DND-41 (cell line): ENCODE measurements at regions not wholly inside any gene's neighbourhood (a gene's known extent, or its start where the extent isn't known, plus 50 kb on each side); places are given as distances from the start of the nearest gene placed in this dataset.

ENCODE experiments used
- ATAC-seq: fragments of 200-7000 bp; cut with Tn5 transposase; 3 replicates; pipeline ENCODE4 v1.9.1; 2021; ENCODE audit warnings: low read depth; ENCODE audit not compliant: insufficient read depth
- DNase-seq: peaks from one replicate; pipeline ENCODE4 v3.0.0-alpha.2; 2020
- H2AFZ ChIP-seq: 2 replicates; pipeline ENCODE4 v1.6.0; 2012; ENCODE audit warnings: low read depth, low read length
- H3K27ac ChIP-seq: 2 replicates; pipeline ENCODE4 v1.5.1; 2012; ENCODE audit warnings: low read length, inconsistent platforms
- H3K27me3 ChIP-seq: fragments of 200-600 bp; sonication (generic); 2 replicates; pipeline ENCODE4 v1.6.0; 2012; ENCODE audit warnings: low read length, mild to moderate bottlenecking, inconsistent platforms; ENCODE audit not compliant: insufficient read depth, poor library complexity
- H3K36me3 ChIP-seq: 2 replicates; pipeline ENCODE4 v1.5.1; 2012; ENCODE audit warnings: low read length, inconsistent platforms; ENCODE audit not compliant: insufficient read depth
- H3K4me1 ChIP-seq: 2 replicates; pipeline ENCODE4 v1.5.1; 2012; ENCODE audit warnings: mild to moderate bottlenecking, low read length; ENCODE audit not compliant: insufficient read depth
- H3K4me2 ChIP-seq: 2 replicates; pipeline ENCODE4 v1.6.0; 2012; ENCODE audit warnings: mild to moderate bottlenecking, moderate library complexity, low read length, inconsistent platforms; ENCODE audit not compliant: insufficient read depth
- H3K4me3 ChIP-seq, 2 experiments: fragments of 200-600 bp in 1 of 2; shearing (Covaris generic) in 1 of 2; 2 replicates each; pipeline ENCODE4 v1.5.1; 2012 to 2016; ENCODE audit warnings: inconsistent platforms in 2 of 2, low read length in 2 of 2, mild to moderate bottlenecking in 2 of 2, low read depth in 1 of 2, moderate library complexity in 1 of 2
- H3K79me2 ChIP-seq: 2 replicates; pipeline ENCODE4 v1.6.0; 2012; ENCODE audit warnings: low read length, inconsistent platforms; ENCODE audit not compliant: insufficient read depth
- H3K9ac ChIP-seq: 2 replicates; pipeline ENCODE4 v1.6.0; 2012; ENCODE audit warnings: low read depth, mild to moderate bottlenecking, inconsistent platforms, low read length, moderate library complexity
- H3K9me3 ChIP-seq: 2 replicates; pipeline ENCODE4 v1.5.1; 2012; ENCODE audit warnings: low read length, moderate library complexity, mild to moderate bottlenecking, inconsistent platforms; ENCODE audit not compliant: insufficient read depth, severe bottlenecking
- H4K20me1 ChIP-seq: 2 replicates; pipeline ENCODE4 v1.6.0; 2012; ENCODE audit warnings: low read length; ENCODE audit not compliant: insufficient read depth
- EZH2 ChIP-seq: IDR thresholded peaks from 3 replicates; pipeline ENCODE4 v1.6.1; 2012; ENCODE audit warnings: borderline replicate concordance, low read depth, mild to moderate bottlenecking, moderate library complexity, low read length, inconsistent platforms; ENCODE audit not compliant: severe bottlenecking
- TF ChIP-seq, protein P1 (sequence below): IDR thresholded peaks from 2 replicates; pipeline ENCODE4 v1.5.1; 2012; ENCODE audit warnings: borderline replicate concordance, low read length, moderate library complexity, mild to moderate bottlenecking; ENCODE audit not compliant: poor library complexity, severe bottlenecking; ENCODE audit errors: extremely low read depth

DNA sequence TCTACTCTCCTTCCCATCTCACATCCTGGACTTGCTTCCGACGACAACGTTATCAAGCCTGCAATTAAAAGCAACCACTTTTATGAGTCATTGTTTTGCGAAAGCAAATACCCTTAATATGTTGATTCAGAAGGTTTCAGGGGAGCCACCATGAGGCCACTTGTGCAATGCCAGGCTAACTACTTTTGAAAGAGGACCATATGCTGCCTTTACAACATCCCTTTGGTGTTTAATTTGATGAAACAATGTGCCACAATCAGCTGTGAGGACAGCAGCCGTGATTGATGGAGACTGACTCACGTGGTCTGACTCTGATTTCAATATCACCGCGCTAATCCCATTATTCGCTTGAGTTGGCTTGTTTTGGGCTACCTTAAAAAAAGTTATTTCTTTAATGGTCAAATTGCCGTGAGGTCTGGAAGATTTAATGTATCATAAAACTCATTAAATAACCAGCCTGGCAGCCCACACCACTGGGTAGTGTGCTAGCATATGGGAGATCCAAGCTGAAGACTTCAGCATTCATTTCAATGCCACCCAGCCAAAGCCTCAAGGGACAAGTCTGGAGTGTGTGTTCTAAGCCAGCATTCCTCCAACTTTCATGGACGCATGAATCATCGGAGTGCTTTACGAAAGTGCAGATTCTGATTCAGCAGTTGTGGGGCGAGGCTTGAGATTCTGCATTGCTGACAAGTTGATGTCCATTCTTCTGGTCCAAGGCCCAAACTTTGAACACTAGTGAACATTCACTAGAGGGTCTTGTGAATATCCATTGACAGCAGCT, 73.3 kb upstream of the PAXBP1 start:
- H3K9me3 ChIP-seq = no peaks in the 10 kb centered on the region
- H3K27ac ChIP-seq = no peak overlapping the region
- H4K20me1 ChIP-seq = no peaks in the 10 kb centered on the region
- H3K4me3 ChIP-seq = no peak overlapping the region
- H3K36me3 ChIP-seq = no peaks in the 10 kb centered on the region
- H3K27me3 ChIP-seq = peaks cover 14% of the 10 kb centered on the region
- ATAC-seq = no peak
- H3K4me2 ChIP-seq = no peak overlapping the region
- no peak for TF ChIP-seq EZH2
- TF ChIP-seq, protein P1, sequence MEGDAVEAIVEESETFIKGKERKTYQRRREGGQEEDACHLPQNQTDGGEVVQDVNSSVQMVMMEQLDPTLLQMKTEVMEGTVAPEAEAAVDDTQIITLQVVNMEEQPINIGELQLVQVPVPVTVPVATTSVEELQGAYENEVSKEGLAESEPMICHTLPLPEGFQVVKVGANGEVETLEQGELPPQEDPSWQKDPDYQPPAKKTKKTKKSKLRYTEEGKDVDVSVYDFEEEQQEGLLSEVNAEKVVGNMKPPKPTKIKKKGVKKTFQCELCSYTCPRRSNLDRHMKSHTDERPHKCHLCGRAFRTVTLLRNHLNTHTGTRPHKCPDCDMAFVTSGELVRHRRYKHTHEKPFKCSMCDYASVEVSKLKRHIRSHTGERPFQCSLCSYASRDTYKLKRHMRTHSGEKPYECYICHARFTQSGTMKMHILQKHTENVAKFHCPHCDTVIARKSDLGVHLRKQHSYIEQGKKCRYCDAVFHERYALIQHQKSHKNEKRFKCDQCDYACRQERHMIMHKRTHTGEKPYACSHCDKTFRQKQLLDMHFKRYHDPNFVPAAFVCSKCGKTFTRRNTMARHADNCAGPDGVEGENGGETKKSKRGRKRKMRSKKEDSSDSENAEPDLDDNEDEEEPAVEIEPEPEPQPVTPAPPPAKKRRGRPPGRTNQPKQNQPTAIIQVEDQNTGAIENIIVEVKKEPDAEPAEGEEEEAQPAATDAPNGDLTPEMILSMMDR = peak; percentile 12
- H3K79me2 ChIP-seq = no peaks in the 10 kb centered on the region
- DNase-seq = no peak
- H3K9ac ChIP-seq = no peak overlapping the region
- no peak overlapping the region for H2AFZ ChIP-seq
- H3K4me1 ChIP-seq = no peaks in the 10 kb centered on the region

- ATAC-seq = no peak
- no peak overlapping the region for H3K27ac ChIP-seq
Measured at GRCh38 chr21:32858628-32859027, 87.1 kb upstream of the PAXBP1 start.

DNA sequence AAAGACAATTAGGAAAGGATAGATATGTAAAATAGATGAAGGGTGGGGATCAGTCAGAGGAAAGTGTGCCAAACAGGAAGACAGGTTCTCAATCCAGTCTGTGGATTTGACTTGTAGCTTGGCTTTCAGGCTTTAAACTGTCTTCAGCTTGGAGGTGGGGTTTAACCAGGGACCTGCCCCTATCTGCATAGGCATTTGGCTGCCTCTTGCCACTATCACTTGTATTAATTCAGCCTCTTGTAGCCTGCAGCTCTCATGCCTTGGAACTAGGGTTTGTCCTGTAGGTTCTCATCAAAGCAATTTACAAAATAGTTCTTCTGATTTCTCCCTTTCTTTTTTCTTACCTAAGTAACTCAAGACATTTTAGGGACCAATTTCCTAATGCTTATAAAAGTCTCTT, 88.8 kb upstream of the PAXBP1 start:
- DNase-seq = no peak
- Histone ChIP-seq H3K27ac (no peak overlapping the region), H3K9me3 (peaks cover 19% of the 10 kb centered on the region), H3K4me1 (no peaks in the 10 kb centered on the region), H2AFZ (no peak overlapping the region), H3K36me3 (no peaks in the 10 kb centered on the region), H3K27me3 (no peaks in the 10 kb centered on the region), H3K9ac (no peak overlapping the region), H3K4me2 (no peak overlapping the region), H3K79me2 (no peaks in the 10 kb centered on the region), H3K4me3 (no peak overlapping the region), H4K20me1 (no peaks in the 10 kb centered on the region)
- TF ChIP-seq EZH2 = no peak
- TF ChIP-seq, protein P1 = no peak
- no peak for ATAC-seq

More at GRCh38 chr21:32858628-32859027, 87.1 kb upstream of the PAXBP1 start:
- H3K4me3 ChIP-seq = no peak overlapping the region
- no peaks in the 10 kb centered on the region for H3K79me2 ChIP-seq
- no peaks in the 10 kb centered on the region for H3K4me1 ChIP-seq
- H3K36me3 ChIP-seq = no peaks in the 10 kb centered on the region
- H3K27me3 ChIP-seq = no peaks in the 10 kb centered on the region
- H4K20me1 ChIP-seq = no peaks in the 10 kb centered on the region
- no peak for DNase-seq
- H3K4me2 ChIP-seq = no peak overlapping the region
- peaks cover 22% of the 10 kb centered on the region for H3K9me3 ChIP-seq
- TF ChIP-seq EZH2 = no peak
- TF ChIP-seq, protein P1 = no peak
- H3K9ac ChIP-seq = no peak overlapping the region
- H2AFZ ChIP-seq = no peak overlapping the region
